ENCODE measurements at regions not wholly inside any gene's neighbourhood (a gene's known extent, or its start where the extent isn't known, plus 50 kb on each side); places are given as distances from the start of the nearest gene placed in this dataset.

- no peak overlapping the region for H3K27ac ChIP-seq
- H3K36me3 ChIP-seq (ENCODE audit: low read depth): no peaks in the 10 kb centered on the region
- H4K20me1 ChIP-seq (ENCODE audit: insufficient read depth): no peaks in the 10 kb centered on the region
- peaks cover 10% of the 10 kb centered on the region for H3F3A ChIP-seq (ENCODE audit: insufficient read depth, low read depth)
- H3K4me3 ChIP-seq: no peak overlapping the region
- H3K4me2 ChIP-seq: no peak overlapping the region
- ChIA-PET CTCF (no interaction called here), POLR2A (ENCODE audit: unreplicated experiment) (no interaction called here)
- H2AFZ ChIP-seq: no peak overlapping the region
- H3K4me1 ChIP-seq (replicated peaks; ENCODE audit: insufficient read depth): peaks cover 36% of the 10 kb centered on the region
- H3K9me2 ChIP-seq (ENCODE audit: insufficient read depth): no peaks in the 10 kb centered on the region
- DNase-seq: no peak
- H3K27me3 ChIP-seq (ENCODE audit: insufficient read depth, low read depth): no peaks in the 10 kb centered on the region
- H3K9me3 ChIP-seq (ENCODE audit: insufficient read depth, low read depth): 0 out of 2 replicates have a peak, but pooled peaks cover 7% of the 10 kb centered on the region
- TF ChIP-seq EZH2 (IDR thresholded peaks at IDR 0.05; ENCODE audit: low read depth): no peak
- H3K79me2 ChIP-seq (ENCODE audit: low read depth): no peaks in the 10 kb centered on the region
- intact Hi-C loops (cut with micrococcal nuclease; ENCODE audit: unreplicated experiment): loop anchor here (10.0 kb wide), 1 partner anchor 125 kb away; no protein-coding TSS in a partner anchor
- BruUV-seq (replicated peaks): no TSS peak
These were observed 130.4 kb upstream of the GDF10 start for GRCh38 chr10:47169581-47169980.

GRCh38 chr10:47173929-47174442, 126.0 kb upstream of the GDF10 start:
- TF ChIP-seq EZH2 (IDR thresholded peaks at IDR 0.05; ENCODE audit: low read depth) (no peak), CTCF (conservative IDR thresholded peaks at IDR 0.05) (no peak)
- no peak overlapping the region for H3K27ac ChIP-seq
- no peaks in the 10 kb centered on the region for H3K79me2 ChIP-seq (ENCODE audit: low read depth)
- no peaks in the 10 kb centered on the region for H3K9me2 ChIP-seq (ENCODE audit: insufficient read depth)
- no peak overlapping the region for H3K4me2 ChIP-seq
- ChIA-PET POLR2A (ENCODE audit: unreplicated experiment) (no interaction called here), CTCF (no interaction called here)
- no TSS peak for BruUV-seq (replicated peaks)
- no peaks in the 10 kb centered on the region for H3K27me3 ChIP-seq (ENCODE audit: insufficient read depth, low read depth)
- H3K4me1 ChIP-seq (replicated peaks; ENCODE audit: insufficient read depth): no peaks in the 10 kb centered on the region
- H4K20me1 ChIP-seq (ENCODE audit: insufficient read depth): no peaks in the 10 kb centered on the region
- no peaks in the 10 kb centered on the region for H3F3A ChIP-seq (ENCODE audit: insufficient read depth, low read depth)
- H3K36me3 ChIP-seq (ENCODE audit: low read depth): no peaks in the 10 kb centered on the region
- H2AFZ ChIP-seq: no peak overlapping the region
- H3K9me3 ChIP-seq (ENCODE audit: insufficient read depth, low read depth): no peaks in the 10 kb centered on the region
- DNase-seq: no peak
- intact Hi-C loops (cut with micrococcal nuclease; ENCODE audit: unreplicated experiment): no loop called here
- no peak overlapping the region for H3K4me3 ChIP-seq

- no TSS peak for BruUV-seq (replicated peaks)
- Histone ChIP-seq H3K27me3 (ENCODE audit: insufficient read depth, low read depth) (no peaks in the 10 kb centered on the region), H3K4me3 (no peak overlapping the region), H3K36me3 (ENCODE audit: low read depth) (no peaks in the 10 kb centered on the region), H3K9me2 (ENCODE audit: insufficient read depth) (no peaks in the 10 kb centered on the region), H3K9me3 (ENCODE audit: insufficient read depth, low read depth) (no peaks in the 10 kb centered on the region), H3K27ac (no peak overlapping the region), H3K4me1 (replicated peaks; ENCODE audit: insufficient read depth) (no peaks in the 10 kb centered on the region), H4K20me1 (ENCODE audit: insufficient read depth) (no peaks in the 10 kb centered on the region), H3K79me2 (ENCODE audit: low read depth) (no peaks in the 10 kb centered on the region), H3F3A (ENCODE audit: insufficient read depth, low read depth) (peaks cover 8% of the 10 kb centered on the region), H2AFZ (no peak overlapping the region), H3K4me2 (no peak overlapping the region)
- intact Hi-C loops (cut with micrococcal nuclease; ENCODE audit: unreplicated experiment): no loop called here
- DNase-seq: no peak
- POLR2A ChIA-PET (ENCODE audit: unreplicated experiment): interaction anchor here (0.6 kb wide), 1 partner anchor 113 kb away, joined by 3 read pairs; no protein-coding TSS in a partner anchor
- TF ChIP-seq EZH2 (IDR thresholded peaks at IDR 0.05; ENCODE audit: low read depth): no peak
- TF ChIP-seq CTCF (conservative IDR thresholded peaks at IDR 0.05): no peak
- CTCF ChIA-PET: no interaction called here
These were observed 124.5 kb upstream of the GDF10 start for GRCh38 chr10:47175181-47176123.
